UCSD-AML1 (cell line): ENCODE measurements at regions not wholly inside any gene's neighbourhood (a gene's known extent, or its start where the extent isn't known, plus 50 kb on each side); places are given as distances from the start of the nearest gene placed in this dataset.
"Not testable (repeated sequence)": the region's sequence is repeated elsewhere in the genome, so short reads cannot be mapped to it uniquely, and the experiment has no call there.

Source experiments
- DNase-seq: peaks from one replicate; lab custom pipeline; 2025; ENCODE audit not compliant: unreplicated experiment; lab: John Stamatoyannopoulos, UW

DNA sequence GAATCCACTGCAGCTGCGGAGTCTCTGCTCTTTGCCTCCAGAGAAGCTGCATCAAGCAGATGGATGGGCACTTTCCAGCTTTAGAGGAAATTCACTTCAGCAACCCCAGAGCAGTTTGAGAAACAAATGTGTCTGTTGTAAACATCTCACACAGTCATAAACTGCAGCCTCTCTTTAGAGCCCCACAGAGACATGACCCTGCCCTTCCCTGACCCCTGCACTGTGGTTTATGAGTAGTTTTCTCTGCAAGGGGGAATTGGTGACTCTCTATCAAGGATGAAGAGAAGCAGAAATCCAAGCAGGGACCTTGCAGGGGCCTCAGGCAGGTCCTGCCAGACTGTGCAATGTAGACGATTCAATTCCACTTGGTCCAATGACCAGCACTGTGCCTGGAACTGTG, 160.2 kb downstream of the SH2D4B start:
- no peak for DNase-seq

GRCh38 chr10:80699602-80700039, 161.9 kb downstream of the SH2D4B start:
- DNase-seq: peak; percentile 76

DNA sequence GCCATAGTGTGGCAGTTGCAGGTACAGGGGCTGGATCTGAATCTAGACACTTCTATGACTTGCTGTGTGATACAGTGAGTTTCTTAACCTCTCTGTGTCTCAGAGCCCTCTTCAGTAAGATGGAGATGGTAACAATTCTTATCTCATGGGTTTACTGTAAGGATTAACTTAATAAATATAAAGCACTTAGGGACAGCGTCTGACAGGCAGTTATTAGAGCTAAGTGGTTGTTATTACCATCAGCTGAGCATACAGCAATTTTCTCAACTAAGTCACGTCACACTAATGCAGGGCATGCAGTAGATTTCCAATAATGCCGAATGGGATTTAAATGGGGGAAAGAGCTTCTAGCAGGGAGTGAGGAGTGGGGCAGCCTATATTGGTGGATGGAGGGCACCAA, 162.6 kb downstream of the SH2D4B start:
- no peak for DNase-seq

DNA sequence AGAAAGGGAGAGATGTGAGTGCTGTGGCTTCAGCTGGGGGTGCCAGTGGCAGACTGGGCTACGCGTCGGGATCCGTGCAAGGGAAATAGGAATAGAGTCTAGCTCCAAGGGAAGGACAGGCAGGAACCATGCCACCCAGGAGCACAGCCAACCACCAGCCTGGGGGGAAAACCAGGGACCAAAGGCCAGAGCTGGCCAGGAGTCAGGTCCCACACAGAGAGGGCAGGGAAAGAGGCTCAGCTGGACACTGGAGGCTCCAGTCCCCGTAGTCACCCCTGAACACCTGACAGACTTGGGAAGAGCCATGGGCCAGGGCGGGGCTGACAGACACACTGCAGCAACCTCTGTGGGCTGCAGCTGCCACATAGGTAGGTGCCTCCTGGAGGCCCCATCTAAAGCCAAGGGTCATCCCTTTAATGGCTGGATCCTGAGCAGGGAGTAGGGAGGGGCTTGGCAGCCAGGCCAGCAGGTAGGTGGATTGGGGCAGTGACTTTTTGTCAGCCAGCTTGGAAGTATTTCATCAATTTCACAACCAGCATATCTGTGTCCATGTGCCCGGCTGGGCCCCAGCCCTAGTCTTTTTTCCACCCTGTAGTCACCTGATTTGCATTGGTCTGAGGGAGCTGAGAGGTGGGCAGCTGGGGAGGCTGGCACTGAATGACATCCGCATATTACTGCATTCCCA, 163.2 kb downstream of the SH2D4B start:
- DNase-seq: no peak

DNA sequence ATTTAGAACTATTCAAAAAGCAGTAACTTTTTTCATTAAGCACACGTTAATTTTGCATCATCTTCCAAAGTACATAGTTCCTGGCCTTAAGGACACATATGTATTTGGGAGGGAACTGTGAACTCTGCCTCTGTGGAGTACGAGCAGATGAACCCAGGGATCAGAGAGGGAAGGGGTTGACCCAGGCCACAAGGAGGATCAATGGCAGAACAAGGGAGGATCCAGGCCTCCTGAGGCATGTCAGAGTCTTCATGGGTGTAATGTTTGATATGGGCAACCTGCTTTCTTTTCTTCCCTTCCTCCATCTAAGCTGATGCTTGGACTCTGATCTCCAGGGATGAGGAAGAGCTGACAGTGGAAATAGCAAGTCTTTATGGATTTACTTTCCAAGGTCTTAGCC, 164.0 kb downstream of the SH2D4B start:
- DNase-seq: no peak

DNA sequence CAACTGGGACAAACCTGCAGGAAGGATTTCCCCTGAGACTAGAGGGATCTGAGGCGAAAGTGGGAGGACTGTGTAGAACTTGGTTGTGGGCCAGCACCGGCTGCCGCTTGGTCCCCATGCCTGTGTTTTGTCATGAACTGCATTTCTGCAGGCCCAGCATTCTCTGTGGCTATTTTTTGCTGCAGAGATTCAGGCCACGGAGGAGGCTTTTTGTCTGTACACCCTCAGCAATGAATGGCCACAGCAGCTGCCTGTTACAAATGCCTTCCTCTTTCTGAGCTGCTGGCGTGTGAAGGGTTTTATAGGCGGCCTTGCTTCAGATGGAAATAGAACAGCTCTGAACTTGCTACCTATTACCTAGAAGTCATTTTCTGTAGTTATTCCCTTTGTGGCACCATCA, 164.4 kb downstream of the SH2D4B start:
- DNase-seq: no peak

GRCh38 chr10:80705899-80706298, 168.2 kb downstream of the SH2D4B start:
- no peak for DNase-seq

DNA sequence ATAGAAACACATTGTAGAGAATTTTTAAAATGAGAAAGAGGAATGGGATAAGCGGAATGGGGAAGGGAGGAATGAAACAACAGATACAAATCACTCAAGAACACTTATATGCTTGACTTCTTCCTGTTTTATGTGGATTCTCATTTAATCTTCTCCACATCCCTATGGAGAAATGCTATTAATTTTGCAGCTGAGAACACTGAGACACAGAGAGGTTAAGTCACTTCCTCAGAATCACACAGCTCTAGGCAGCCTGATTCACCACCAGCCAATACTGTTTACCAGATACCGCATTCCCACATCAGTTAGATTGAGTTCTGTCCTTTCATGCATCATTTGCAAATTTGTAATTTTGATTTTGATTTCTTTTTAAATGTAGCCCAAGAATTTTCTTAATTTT, 170.5 kb downstream of the SH2D4B start:
- DNase-seq: no peak

DNA sequence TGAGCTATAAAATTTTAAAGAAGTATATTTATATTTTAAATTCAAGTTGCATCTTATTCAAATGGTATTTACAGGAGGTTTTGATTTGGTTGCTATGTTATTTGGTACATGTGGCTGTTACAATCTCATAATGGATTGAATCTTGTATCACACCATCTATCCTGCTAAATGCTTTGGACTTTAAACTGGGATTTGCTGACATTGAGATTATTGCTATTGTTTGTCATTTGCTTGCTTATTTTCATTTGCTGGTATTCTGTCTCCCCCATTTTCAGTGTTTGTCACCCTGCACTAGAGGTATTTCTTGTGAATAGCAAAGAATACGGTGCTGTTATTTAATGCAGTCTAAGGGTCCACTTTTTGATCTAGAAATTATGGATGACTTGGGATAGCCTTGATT, 171.1 kb downstream of the SH2D4B start:
- DNase-seq: no peak

- DNase-seq: no peak
These were observed 172.2 kb downstream of the SH2D4B start for GRCh38 chr10:80709866-80710265.

DNA sequence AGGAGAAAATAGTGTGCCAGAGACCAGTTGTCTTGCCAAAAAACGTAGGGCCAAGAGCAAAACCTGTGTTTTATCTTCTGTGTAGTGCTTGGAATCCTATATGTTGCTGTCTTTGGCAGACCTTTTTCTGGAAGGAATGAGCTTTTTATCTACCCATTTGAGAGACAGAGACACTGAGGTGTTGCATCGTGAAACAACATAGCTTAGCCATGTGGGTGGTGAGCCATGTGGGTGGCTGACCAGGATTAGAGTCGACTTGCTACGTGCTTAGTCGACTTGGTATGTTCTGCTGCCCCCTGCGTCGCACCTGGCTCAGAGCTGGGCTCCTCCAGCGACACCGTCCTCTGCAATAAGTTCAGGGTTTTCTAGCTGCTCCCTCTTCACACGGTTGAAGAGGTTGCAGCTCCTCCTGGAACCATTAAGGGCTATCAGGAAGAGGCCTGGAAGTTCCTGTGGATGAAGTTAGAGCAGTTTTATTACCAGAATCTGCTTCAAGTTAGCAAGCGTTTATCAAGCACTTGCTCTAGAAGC, 175.8 kb downstream of the SH2D4B start:
- no peak for DNase-seq

DNA sequence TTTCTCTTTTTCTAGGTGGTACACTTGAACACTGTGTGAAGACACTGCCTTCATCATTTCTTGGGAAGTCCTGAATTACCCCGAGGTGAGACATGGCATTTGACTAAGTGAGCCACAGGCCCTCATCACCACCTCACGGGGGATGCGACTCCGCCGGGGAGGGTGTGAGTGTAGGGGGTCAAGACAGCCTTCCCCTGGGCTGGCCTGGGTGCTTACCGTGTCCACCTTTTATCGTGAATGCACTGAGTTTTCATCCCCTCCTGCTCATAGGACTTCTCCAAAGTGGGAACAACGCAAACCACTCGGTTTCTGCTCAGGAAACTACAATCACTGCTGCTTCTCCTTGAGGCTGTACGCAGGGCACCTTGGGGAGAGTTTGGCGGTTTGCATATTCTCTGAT, 176.9 kb downstream of the SH2D4B start:
- DNase-seq: no peak

GRCh38 chr10:80718024-80718423, 180.3 kb downstream of the SH2D4B start:
- no peak for DNase-seq

DNA sequence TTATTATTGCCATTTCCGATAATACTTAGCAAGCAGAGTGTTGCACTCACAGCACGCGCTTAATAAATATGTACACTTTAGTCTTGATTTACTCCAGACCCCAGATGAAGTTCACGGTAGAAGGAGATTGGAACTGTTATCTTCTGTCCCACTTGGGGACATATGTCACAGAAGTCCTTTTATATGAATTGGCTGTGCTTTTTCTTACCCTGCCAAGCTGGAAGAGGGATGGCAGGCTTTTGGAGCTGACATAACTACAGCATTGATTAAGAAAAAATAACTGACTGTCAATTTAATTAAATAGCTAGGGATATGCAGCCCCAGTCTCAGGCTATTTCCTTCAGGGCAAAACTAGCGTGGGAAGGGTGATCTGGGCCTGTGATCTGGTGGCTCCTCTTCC, 182.2 kb downstream of the SH2D4B start:
- DNase-seq: no peak

GRCh38 chr10:80720549-80720948, 182.8 kb downstream of the SH2D4B start:
- no peak for DNase-seq

DNA sequence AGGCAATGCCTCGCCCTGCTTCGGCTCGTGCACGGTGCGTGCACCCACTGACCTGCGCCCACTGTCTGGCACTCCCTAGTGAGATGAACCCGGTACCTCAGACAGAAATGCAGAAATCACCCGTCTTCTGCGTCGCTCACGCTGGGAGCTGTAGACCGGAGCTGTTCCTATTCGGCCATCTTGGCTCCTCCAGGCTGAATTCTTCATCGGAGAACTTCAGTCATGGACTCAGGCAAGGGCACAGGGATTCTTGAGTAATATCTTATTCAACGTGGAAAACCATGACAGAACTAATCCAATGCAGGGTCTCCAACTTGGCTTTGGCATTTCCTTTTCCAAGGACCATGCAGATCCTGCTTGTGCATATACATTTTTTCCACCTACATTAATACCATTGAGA, 190.7 kb downstream of the SH2D4B start:
- DNase-seq: not testable (repeated sequence)

DNA sequence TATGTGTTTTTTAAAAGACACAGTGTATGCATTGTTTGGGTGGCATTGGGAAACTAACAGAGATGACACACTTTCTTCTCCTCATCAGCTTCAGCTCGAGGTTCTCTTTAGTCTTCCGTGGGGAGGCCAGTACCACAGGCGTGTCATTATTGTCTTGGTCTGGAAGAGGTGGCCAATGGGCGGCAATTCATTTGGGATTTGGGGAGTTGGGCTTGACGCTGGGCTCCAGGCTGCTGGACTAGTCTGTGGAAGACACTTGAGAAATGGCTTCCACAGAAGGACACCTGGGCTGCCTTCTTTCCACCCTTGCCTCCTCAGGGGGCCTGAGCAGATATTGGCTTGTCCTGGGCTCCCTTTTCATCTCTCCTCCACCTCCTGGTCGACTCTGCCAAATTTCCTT, 192.2 kb downstream of the SH2D4B start:
- no peak for DNase-seq

DNA sequence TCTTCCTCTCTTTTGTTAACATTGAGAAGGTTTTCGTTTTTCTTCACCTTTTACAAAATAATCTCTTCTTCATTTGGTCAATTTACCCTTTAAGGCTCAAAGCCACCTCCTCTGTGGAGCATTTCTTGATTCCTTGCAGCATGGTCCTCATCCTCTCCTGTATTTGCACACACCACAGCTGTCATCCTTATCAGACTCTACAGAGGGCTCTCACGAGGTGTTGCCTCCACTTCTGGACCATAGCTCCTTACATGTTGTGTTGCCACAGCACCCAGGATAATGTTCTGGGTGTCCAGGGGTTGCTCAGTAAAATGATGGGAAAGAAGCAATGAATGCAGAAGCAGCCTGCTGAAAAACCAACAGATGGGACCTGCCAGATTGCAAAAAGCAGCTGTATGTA, 192.8 kb downstream of the SH2D4B start:
- DNase-seq: no peak

GRCh38 chr10:80734589-80734988, 196.9 kb downstream of the SH2D4B start:
- no peak for DNase-seq

DNA sequence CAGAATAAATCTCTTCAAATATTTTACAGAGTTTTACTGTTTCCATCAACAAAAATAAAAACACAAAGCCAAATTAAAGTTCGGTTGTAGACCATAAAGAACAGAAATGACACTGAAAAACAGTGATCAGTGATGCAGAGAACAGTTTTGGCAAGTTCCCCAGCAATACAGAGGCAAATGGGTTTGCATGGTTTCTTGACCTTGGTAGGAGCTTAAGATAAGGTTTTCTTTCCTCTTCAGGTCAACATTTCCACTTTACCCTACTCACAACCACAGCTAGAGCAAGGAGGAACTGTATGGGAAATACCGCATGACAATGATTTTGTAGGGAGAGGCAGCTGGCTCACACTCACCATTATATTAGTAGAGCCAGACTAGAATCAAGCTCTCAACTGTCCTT, 199.5 kb downstream of the SH2D4B start:
- DNase-seq: no peak

DNA sequence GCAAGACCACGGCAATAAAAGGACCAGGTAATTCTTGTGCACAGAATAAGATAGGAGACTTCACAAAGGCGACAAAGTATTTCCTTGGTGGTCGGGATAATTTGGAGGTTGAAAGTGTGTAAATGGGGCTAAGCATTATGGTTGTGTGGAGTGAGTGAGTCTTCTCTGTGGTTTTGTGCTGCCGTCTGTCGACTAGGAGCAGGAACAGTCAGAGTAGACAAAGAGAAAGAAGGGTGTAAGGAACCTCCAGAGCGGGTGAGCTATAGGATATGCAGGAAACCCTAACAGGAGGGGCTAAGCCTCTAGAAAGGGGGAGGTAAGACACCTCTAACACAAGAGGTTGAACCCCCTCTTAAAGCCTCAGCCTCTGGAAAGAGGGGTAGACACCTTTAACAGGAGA, 201.6 kb downstream of the SH2D4B start:
- DNase-seq: no peak

DNA sequence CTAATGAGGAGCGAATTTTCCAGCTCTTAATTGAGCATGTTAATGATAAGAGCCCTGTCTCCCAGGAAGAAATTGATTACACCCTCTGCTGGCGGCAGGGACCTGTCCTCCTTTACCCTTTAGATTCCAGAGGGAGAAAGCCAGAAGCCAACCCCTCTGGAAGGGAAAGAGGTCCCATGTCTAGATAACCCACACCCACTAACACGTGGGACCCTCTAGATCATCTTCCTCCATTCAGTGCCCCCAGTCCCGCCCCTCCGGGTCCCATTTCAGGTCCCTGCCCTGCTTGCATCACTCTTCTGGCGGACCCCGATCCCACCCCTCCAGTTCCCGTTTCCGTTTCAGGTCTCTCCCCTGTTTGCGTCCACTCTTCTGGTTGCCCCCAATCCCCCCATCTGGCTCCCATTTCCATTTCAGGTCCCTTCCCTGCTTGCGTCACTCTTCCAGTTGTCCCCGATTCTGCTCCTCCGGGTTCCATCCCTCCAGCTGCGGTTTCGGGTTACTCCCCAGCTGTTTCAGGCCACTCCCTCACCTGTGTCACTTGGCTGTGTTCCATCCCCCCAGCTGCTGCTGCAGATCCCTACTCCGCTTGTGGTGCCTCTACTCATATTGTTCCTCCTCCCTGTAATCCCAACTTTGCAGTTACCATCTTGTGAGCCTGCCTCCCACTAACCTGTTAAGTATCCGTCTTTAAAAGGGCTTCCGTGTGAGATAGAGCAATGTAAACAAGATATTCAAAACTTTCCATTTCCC, 202.4 kb downstream of the SH2D4B start:
- no peak for DNase-seq

GRCh38 chr10:80741278-80741677, 203.6 kb downstream of the SH2D4B start:
- no peak for DNase-seq
